MCF 10A (cell line): ENCODE measurements at regions not wholly inside any gene's neighbourhood (a gene's known extent, or its start where the extent isn't known, plus 50 kb on each side); places are given as distances from the start of the nearest gene placed in this dataset.
A peak's percentile ranks its signal among the peaks of the same experiment; 100 is the strongest.

Source experiments
- BruUV-seq: library from RNA; stranded (reverse); fragments of 400-500 nt; replicated peaks from 2 replicates; lab custom pipeline; 2021; lab: Mats Ljungman, UMichigan
- CTCF ChIA-PET: fragments of 300-600 bp; sonication (Branson Sonifier 250); formaldehyde crosslinking; extraction: SDS; loops from one replicate; lab custom pipeline; 2021; ENCODE audit warnings: antibody characterized with exemption, inconsistent platforms; lab: Yijun Ruan, JAX
- POLR2A ChIA-PET: fragments of 300-600, 350-650 bp; sonication (Branson Sonifier 250); formaldehyde crosslinking; extraction: SDS; loops from one replicate; lab custom pipeline; 2020; ENCODE audit warnings: antibody characterized with exemption, inconsistent platforms; lab: Yijun Ruan, JAX
- DNase-seq: peaks from one replicate; pipeline ENCODE4 v3.0.0-alpha.2; 2018; ENCODE audit not compliant: unreplicated experiment
- H3K27ac Mint-ChIP-seq: one replicate; pipeline ENCODE4 v1.8.0; 2022; ENCODE audit warnings: mild to moderate bottlenecking, low read depth, mixed read lengths; ENCODE audit not compliant: unreplicated experiment
- H3K27me3 Mint-ChIP-seq: one replicate; pipeline ENCODE4 v1.8.0; 2022; ENCODE audit warnings: mixed read lengths; ENCODE audit not compliant: insufficient read depth, unreplicated experiment
- H3K36me3 Mint-ChIP-seq: one replicate; pipeline ENCODE4 v1.8.0; 2022; ENCODE audit warnings: mild to moderate bottlenecking, moderate library complexity, mixed read lengths; ENCODE audit not compliant: insufficient read depth, unreplicated experiment
- H3K4me1 Mint-ChIP-seq: one replicate; pipeline ENCODE4 v1.8.0; 2022; ENCODE audit warnings: mixed read lengths; ENCODE audit not compliant: insufficient read depth, unreplicated experiment
- H3K4me3 Mint-ChIP-seq: one replicate; pipeline ENCODE4 v1.8.0; 2022; ENCODE audit warnings: mild to moderate bottlenecking, moderate library complexity, mixed read lengths; ENCODE audit not compliant: unreplicated experiment
- H3K9me3 Mint-ChIP-seq: one replicate; pipeline ENCODE4 v1.8.0; 2022; ENCODE audit warnings: mixed read lengths; ENCODE audit not compliant: unreplicated experiment
- intact Hi-C: fragments of 100-400 bp; cut with micrococcal nuclease; formaldehyde crosslinking; loops from 2 replicates; pipeline ENCODE4 v1.14.1; 2022
- TF ChIP-seq, protein P1 (sequence below): fragments of 200-600 bp; IDR thresholded peaks from one replicate; pipeline ENCODE4 v1.8.0; 2022; ENCODE audit warnings: antibody characterized with exemption, mild to moderate bottlenecking; ENCODE audit not compliant: unreplicated experiment

DNA sequence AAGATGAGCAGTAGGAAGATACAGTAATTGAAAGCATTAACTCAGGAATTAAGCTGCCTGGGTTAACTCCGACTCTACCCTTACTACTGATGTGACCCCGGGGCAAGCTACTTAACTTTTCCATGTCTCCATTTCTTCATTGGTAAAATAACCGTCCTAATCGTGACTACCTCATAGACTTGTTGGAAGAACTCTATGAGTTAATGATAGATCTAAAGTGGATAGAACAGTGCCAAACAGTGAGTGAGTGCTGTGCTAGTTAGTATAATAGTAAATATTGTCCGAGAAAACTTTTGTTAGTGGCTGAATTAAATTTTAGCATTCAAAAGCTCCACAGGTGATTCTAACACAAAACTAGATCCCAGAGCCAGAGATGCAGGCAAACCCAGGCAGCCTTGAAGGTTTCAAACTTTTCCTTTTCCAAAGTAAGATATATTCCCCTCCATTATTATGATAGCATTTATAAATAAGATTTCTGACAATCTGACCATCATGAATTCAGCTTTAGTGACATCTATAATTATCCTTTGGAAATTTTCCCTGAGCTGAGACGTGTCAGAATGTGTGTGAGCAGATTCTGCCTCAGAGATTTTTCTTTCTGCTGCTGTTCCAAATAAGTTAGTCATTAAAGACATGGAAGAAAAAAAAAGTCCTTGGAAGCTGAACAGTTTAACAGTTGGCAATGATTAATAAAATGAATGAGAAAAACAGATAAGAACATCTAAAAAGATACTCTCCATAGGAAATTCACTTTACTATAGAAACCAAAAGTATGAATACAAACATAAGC lies 369.5 kb downstream of the PRELID2 start:
- no peaks in the 10 kb centered on the region for H3K27me3 Mint-ChIP-seq
- H3K4me3 Mint-ChIP-seq: no peak overlapping the region
- no peaks in the 10 kb centered on the region for H3K4me1 Mint-ChIP-seq
- BruUV-seq: no TSS peak
- intact Hi-C loops: no loop called here
- no peak for DNase-seq
- H3K27ac Mint-ChIP-seq: no peak overlapping the region
- ChIA-PET CTCF (interaction anchor here (0.7 to 0.8 kb wide), 2 partner anchors 9 to 20 kb away, joined by 3 read pairs; no protein-coding TSS in a partner anchor), POLR2A (no interaction called here)
- no peaks in the 10 kb centered on the region for H3K36me3 Mint-ChIP-seq
- TF ChIP-seq, protein P1, sequence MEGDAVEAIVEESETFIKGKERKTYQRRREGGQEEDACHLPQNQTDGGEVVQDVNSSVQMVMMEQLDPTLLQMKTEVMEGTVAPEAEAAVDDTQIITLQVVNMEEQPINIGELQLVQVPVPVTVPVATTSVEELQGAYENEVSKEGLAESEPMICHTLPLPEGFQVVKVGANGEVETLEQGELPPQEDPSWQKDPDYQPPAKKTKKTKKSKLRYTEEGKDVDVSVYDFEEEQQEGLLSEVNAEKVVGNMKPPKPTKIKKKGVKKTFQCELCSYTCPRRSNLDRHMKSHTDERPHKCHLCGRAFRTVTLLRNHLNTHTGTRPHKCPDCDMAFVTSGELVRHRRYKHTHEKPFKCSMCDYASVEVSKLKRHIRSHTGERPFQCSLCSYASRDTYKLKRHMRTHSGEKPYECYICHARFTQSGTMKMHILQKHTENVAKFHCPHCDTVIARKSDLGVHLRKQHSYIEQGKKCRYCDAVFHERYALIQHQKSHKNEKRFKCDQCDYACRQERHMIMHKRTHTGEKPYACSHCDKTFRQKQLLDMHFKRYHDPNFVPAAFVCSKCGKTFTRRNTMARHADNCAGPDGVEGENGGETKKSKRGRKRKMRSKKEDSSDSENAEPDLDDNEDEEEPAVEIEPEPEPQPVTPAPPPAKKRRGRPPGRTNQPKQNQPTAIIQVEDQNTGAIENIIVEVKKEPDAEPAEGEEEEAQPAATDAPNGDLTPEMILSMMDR: no peak
- H3K9me3 Mint-ChIP-seq: no peaks in the 10 kb centered on the region

DNA sequence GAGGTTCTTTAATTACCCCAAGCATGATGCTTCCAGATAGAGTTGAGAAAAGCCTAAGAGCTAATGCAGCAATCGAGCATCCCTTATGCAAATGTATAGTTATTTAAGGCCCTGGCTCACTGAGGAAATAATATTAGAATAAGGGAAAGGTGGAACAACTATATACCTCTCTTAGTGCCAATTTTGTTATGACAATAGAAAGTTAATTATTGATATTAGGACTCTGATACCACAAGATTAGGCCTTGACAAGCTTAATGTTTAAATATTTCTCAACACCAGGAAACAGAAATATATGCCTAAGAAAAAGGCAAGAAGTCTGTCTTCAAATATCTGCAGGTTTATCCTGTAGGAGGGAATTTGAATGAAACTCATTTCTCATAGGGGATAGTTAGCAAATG lies 371.0 kb downstream of the PRELID2 start:
- H3K27me3 Mint-ChIP-seq: no peaks in the 10 kb centered on the region
- no peak for DNase-seq
- TF ChIP-seq, protein P1: no peak
- intact Hi-C loops: no loop called here
- no TSS peak for BruUV-seq
- no peaks in the 10 kb centered on the region for H3K9me3 Mint-ChIP-seq
- ChIA-PET CTCF (interaction anchor here (0.7 kb wide), 1 partner anchor 487 kb away, joined by 3 read pairs; no protein-coding TSS in a partner anchor), POLR2A (no interaction called here)
- H3K27ac Mint-ChIP-seq: no peak overlapping the region
- no peaks in the 10 kb centered on the region for H3K4me1 Mint-ChIP-seq
- H3K36me3 Mint-ChIP-seq: no peaks in the 10 kb centered on the region
- H3K4me3 Mint-ChIP-seq: no peak overlapping the region

DNA sequence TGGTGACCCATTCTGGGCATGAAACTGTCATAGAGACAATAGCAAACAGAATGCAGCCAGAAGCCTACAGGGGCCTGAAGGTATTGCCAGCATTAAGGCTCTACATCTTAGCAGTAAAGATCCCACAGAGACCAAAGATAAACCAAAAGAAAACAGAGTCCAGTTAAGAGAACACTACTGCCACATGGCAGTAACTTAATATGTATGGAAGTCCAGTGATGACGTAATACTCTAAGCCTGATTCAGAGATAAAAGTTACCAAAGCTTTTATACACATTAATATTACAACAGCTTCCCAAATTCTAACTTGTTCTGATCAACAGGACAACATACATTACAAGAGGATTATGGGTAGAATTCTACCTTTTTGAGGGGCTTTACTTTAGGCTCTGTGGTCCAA lies 371.5 kb downstream of the PRELID2 start:
- Mint-ChIP-seq H3K27me3 (no peaks in the 10 kb centered on the region), H3K4me1 (no peaks in the 10 kb centered on the region), H3K9me3 (no peaks in the 10 kb centered on the region), H3K27ac (no peak overlapping the region), H3K36me3 (no peaks in the 10 kb centered on the region), H3K4me3 (no peak overlapping the region)
- TF ChIP-seq, protein P1: no peak
- no TSS peak for BruUV-seq
- intact Hi-C loops: no loop called here
- peak; percentile 26 for DNase-seq
- CTCF ChIA-PET: no interaction called here
- POLR2A ChIA-PET: no interaction called here

DNA sequence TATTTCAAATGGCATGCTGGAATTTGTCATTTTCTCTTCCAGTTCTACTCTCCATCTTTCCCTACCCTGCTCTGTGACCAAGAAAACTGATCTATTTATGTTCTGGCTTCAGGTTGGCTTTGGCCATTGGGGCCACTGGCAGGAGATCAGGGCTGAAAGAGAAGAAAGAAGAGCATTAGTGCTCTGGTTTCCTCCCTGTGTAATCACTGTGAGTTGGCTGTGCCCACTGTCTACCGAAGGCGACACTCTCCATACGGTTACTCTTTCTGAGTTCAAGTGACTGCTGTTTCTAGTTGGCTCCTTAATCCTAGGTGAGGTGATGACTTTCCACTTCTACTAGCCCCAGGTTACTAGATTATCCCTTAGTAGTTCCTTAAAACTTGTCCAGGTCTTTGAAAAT lies 372.6 kb downstream of the PRELID2 start:
- TF ChIP-seq, protein P1: no peak
- Mint-ChIP-seq H3K4me1 (no peaks in the 10 kb centered on the region), H3K36me3 (no peaks in the 10 kb centered on the region), H3K27me3 (no peaks in the 10 kb centered on the region), H3K9me3 (no peaks in the 10 kb centered on the region), H3K4me3 (no peak overlapping the region), H3K27ac (no peak overlapping the region)
- intact Hi-C loops: no loop called here
- ChIA-PET CTCF (interaction anchor here (0.7 kb wide), 1 partner anchor 16 kb away, joined by 3 read pairs; no protein-coding TSS in a partner anchor), POLR2A (no interaction called here)
- BruUV-seq: no TSS peak
- no peak for DNase-seq
